NOMO-1 (cell line): ENCODE measurements at regions not wholly inside any gene's neighbourhood (a gene's known extent, or its start where the extent isn't known, plus 50 kb on each side); places are given as distances from the start of the nearest gene placed in this dataset.

Experiments
- DNase-seq, 2 experiments: peaks; one replicate each; lab custom pipeline; 2025; ENCODE audit not compliant: unreplicated experiment in 2 of 2; lab: John Stamatoyannopoulos, UW

- no peak for DNase-seq
Observed at GRCh38 chr7:370775-371118, 80.8 kb downstream of the FOXL3 start.

DNA sequence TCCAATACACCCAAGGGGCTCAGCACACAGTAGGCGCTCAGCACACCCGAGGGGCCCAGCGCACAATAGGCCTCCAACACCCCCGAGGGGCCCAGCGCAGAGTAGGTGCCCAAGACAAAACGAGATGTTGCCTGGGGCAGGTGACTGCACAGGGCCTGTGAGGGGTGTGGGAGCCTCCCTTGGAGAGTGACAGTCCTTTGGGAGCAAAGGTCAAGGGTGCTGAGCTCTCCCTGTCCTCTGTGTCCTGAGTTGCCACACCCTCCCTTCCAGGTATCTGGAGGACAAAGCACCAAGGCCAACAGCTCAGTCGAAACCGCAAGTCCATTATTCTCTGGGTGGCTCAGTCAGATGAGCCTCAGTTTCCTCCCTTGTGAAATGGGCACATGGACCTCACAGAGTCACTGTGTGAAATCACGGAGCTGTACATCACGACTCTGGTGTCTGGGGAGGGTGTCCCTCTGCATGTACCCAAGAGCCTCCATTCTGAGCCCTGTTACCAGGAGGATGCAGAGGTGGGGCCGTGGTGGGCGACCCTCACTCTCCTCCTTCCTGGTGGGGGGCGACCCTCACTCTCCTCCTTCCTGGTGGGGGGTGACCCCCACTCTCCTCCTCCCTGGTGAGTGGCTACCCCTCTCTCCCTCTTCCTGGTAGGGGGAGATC lies 81.3 kb downstream of the FOXL3 start:
- DNase-seq, result peak; percentile 2 to 21

- DNase-seq, result no peak
Observed at GRCh38 chr7:371779-372545, 82.0 kb downstream of the FOXL3 start.

DNA sequence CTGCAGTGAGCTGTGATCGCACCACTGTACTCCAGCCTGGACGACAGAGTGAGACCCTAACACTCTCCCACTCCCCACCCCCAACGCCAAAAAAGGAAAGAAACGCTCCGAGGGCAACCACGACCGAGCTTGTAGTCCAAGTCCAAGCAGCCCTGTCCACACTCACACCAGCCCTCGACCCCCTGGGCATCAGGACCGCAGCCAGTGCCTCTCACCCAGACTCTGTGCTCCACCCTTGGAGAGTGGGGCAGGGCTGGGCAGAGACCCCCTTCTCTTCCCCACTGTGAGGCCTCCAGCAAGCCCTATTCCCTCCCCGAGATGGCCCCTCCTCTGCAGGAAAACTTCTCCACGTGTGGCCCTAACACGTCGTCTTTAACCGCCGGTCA lies 82.6 kb downstream of the FOXL3 start:
- no peak for DNase-seq

- no peak for DNase-seq
Observed at GRCh38 chr7:372932-373791, 83.2 kb downstream of the FOXL3 start.

- no peak for DNase-seq
Observed at GRCh38 chr7:373818-374705, 84.1 kb downstream of the FOXL3 start.

GRCh38 chr7:374706-375311 lies 84.8 kb downstream of the FOXL3 start:
- no peak for DNase-seq

DNA sequence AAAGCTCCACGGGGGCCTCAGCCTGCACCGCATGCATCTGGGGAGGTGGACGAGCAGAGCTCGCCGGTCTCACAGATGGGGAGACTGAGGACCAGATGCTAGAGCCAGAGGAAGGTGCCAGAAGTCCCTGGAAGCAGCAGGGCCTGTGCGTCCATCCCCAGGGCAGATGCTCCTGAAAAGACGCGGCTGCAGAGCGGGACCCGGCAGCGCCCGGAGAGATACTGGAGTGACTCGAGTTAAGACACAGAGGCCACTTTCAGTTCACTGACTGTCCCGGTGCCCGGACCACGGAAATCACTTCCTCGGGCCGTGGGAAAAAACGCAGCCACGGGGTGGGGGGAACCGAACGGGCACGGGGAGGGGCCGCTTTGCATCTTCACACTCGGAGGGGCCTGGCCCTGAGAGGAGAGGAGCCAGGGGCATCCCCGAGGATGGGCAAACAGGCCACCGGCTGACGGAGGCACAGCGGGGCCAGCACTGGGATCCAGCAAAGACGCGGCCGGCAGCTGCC lies 85.4 kb downstream of the FOXL3 start:
- no peak for DNase-seq

- DNase-seq, result no peak
Observed at GRCh38 chr7:375901-376305, 85.9 kb downstream of the FOXL3 start.

DNA sequence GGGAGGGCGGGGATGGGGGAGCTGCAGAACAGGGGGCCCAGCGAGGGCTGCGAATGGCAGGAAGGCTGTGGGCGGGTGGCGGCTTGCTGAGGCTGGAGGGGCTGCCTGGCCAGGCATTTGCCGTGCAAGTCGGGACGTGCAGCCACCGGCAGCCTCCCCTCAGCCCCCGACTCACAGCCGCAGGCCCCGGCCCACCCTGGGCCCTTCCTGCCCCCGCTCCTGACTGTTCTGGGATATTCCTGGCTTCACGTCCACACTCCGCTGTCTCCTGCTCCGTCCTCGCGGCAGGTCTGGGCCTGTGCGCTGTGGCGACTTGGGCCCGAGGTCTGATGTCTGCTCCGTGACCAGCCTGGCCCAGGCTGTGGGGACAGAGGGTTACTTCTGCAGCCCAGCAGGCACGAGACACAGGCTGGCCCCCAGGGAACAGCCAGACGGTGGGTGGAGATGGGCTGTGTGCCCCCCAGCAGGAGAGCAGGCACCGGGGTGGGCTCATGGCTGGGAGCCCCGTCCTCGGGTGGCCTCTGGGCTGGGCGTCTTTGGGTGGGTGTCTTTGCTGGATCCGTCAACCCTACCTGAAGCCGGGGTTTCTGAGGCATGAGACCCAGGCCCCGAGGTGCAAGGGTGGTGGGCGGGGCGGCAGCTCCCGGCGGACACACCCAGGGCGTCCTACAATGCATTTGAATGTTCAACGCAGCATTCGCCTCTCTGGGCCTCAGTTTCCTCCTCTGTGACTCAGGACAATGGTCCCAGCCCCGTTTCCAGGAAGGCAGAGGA lies 86.5 kb downstream of the FOXL3 start:
- no peak for DNase-seq

- DNase-seq, result no peak
Observed at GRCh38 chr7:377080-378040, 87.4 kb downstream of the FOXL3 start.

- no peak for DNase-seq
Observed at GRCh38 chr7:378041-378420, 88.1 kb downstream of the FOXL3 start.

DNA sequence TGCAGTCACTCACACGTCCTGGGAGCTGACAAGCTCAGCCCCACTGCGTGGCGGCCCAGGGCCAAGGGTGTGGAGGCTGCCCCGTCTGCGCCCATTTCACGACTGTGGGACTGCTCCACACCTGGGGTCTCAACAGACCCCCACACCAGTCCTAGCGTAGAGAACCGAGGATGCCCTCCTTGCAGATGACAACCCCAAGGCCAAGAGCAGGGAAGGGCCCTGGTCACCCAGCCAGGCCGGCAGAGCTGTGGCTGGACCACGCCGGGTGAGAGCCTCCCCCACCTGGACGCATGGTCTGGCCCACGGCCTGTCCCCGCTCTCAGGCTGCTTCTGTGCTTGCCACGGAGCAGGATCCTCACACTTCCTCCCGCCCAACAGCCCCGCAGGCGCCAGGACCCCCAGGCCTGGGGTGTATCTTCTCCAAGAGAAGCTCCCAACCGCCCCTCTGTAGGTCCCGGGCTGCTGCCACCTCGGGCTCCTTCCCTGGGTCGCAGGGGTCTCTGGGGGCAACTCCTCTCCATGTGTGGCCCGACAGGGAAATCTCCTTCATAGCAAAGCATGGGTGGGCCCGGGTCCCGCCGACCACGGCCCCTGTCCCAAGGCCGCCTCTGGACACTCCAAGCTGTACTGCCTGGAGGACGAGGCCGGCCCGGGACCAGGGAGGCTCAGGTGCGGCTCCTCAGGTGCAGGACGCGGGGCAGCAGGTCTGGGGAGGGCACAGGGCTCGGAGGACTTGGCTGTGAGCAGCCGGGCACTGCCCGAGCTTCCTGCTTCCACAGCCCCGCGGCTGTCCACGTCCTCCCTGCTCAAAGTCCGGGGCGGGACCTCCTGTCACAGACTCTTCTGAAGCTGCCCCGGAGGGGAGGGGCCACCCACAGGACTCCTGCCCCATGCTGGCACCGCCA lies 88.8 kb downstream of the FOXL3 start:
- DNase-seq, result no peak

GRCh38 chr7:379456-380138 lies 89.6 kb downstream of the FOXL3 start:
- no peak for DNase-seq

DNA sequence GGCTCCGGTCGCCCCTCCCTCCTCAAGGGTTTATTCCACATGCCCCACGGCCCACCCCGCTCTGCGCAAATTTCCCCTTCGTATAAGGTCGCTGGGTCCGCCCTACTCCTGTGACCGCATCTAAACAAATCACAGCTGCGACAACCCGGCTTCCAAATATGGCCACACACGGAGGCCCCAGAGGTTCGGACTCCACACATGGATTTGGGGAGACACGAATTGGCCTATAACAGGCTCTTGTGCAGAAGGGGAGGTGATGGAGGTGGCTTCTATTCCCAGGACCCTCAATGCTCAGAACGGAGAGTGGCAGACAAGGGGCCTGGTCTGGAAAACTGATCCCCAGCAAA lies 90.1 kb downstream of the FOXL3 start:
- DNase-seq, result no peak

- no peak for DNase-seq
Observed at GRCh38 chr7:380711-381210, 90.8 kb downstream of the FOXL3 start.
